ENCODE measurements at regions not wholly inside any gene's neighbourhood (a gene's known extent, or its start where the extent isn't known, plus 50 kb on each side); places are given as distances from the start of the nearest gene placed in this dataset.

GRCh38 chr1:81327103-81327710 lies 473.5 kb upstream of the ADGRL2 start:
- intact Hi-C loops (cut with DNase I): no loop called here
- DNase-seq: no peak
- Histone ChIP-seq H3K4me3 (no peak overlapping the region), H3K27ac (no peak overlapping the region), H3K36me3 (no peaks in the 10 kb centered on the region), H3K4me1 (peaks cover 0 to 10% (median 0%) of the 10 kb centered on the region in 3 donors), H3K27me3 (no peaks in the 10 kb centered on the region), H3K9me3 (no peaks in the 10 kb centered on the region)
- TF ChIP-seq CTCF (IDR thresholded peaks at IDR 0.05): no peak
- TF ChIP-seq POLR2A (IDR thresholded peaks at IDR 0.05): no peak
- WGBS, 2 donors: 73 to 75% methylated on average over 6 of the region's 6 CpGs

- H3K4me1 ChIP-seq: peaks cover 0 to 10% (median 0%) of the 10 kb centered on the region in 3 donors
- H3K9me3 ChIP-seq: no peaks in the 10 kb centered on the region
- TF ChIP-seq POLR2A (IDR thresholded peaks at IDR 0.05): no peak
- no peaks in the 10 kb centered on the region for H3K36me3 ChIP-seq
- WGBS, 2 donors: 88% methylated on average over 3 of the region's 3 CpGs
- intact Hi-C loops (cut with DNase I): no loop called here
- H3K27ac ChIP-seq: no peak overlapping the region
- H3K4me3 ChIP-seq: no peak overlapping the region
- H3K27me3 ChIP-seq: no peaks in the 10 kb centered on the region
- DNase-seq: no peak
Observed at GRCh38 chr1:81326212-81326611, 474.5 kb upstream of the ADGRL2 start.

GRCh38 chr1:81325397-81325796 lies 475.3 kb upstream of the ADGRL2 start:
- Histone ChIP-seq H3K9me3 (no peaks in the 10 kb centered on the region), H3K4me1 (peaks cover 0 to 10% (median 0%) of the 10 kb centered on the region in 3 donors), H3K36me3 (no peaks in the 10 kb centered on the region), H3K27me3 (no peaks in the 10 kb centered on the region), H3K27ac (no peak overlapping the region), H3K4me3 (no peak overlapping the region)
- 29 to 42% methylated on average over 3 of the region's 3 CpGs for WGBS, 2 donors
- TF ChIP-seq CTCF (IDR thresholded peaks at IDR 0.05) (no peak), POLR2A (IDR thresholded peaks at IDR 0.05) (no peak)
- intact Hi-C loops (cut with DNase I): no loop called here
- no peak for DNase-seq

- peaks cover 0 to 10% (median 0%) of the 10 kb centered on the region in 3 donors for H3K4me1 ChIP-seq
- TF ChIP-seq CTCF (IDR thresholded peaks at IDR 0.05) (no peak), POLR2A (IDR thresholded peaks at IDR 0.05) (no peak)
- no peak for DNase-seq
- intact Hi-C loops (cut with DNase I): no loop called here
- 89 to 95% methylated on average over 5 of the region's 5 CpGs for WGBS, 2 donors
- H3K9me3 ChIP-seq: no peaks in the 10 kb centered on the region
- no peak overlapping the region for H3K4me3 ChIP-seq
- H3K27me3 ChIP-seq: no peaks in the 10 kb centered on the region
- no peak overlapping the region for H3K27ac ChIP-seq
- no peaks in the 10 kb centered on the region for H3K36me3 ChIP-seq
Observed at GRCh38 chr1:81323862-81324261, 476.9 kb upstream of the ADGRL2 start.

GRCh38 chr1:81317191-81317590 lies 483.5 kb upstream of the ADGRL2 start:
- no peaks in the 10 kb centered on the region for H3K9me3 ChIP-seq
- H3K27ac ChIP-seq: no peak overlapping the region
- intact Hi-C loops (cut with DNase I): no loop called here
- 96 to 100% methylated on average over 1 of the region's 1 CpG for WGBS, 2 donors
- H3K4me3 ChIP-seq: no peak overlapping the region
- H3K4me1 ChIP-seq: peaks cover 0 to 5% (median 0%) of the 10 kb centered on the region in 3 donors
- TF ChIP-seq POLR2A (IDR thresholded peaks at IDR 0.05) (no peak), CTCF (IDR thresholded peaks at IDR 0.05) (no peak)
- H3K36me3 ChIP-seq: no peaks in the 10 kb centered on the region
- no peaks in the 10 kb centered on the region for H3K27me3 ChIP-seq
- DNase-seq: no peak
